ENCODE measurements at regions not wholly inside any gene's neighbourhood (a gene's known extent, or its start where the extent isn't known, plus 50 kb on each side); places are given as distances from the start of the nearest gene placed in this dataset.

GRCh38 chr2:64786343-64787018, 132.8 kb upstream of the SERTAD2 start:
- DNase-seq (no peak), ATAC-seq (ENCODE audit: low read depth) (peak; percentile 76)
- Mint-ChIP-seq H3K36me3 (ENCODE audit: low read depth) (no peaks in the 10 kb centered on the region), H3K27me3 (no peaks in the 10 kb centered on the region), H3K9me3 (no peaks in the 10 kb centered on the region), H3K4me1 (peaks cover 18% of the 10 kb centered on the region), H3K27ac (peak overlapping the region; percentile 14), H3K4me3 (peak overlapping the region; percentile 8)
- ChIA-PET CTCF (interaction anchor here (0.6 to 1.0 kb wide), 2 partner anchors 45 to 267 kb away, joined by 3 to 5 read pairs; no protein-coding TSS in a partner anchor), POLR2A (interaction anchor here (0.6 to 1.2 kb wide), 6 partner anchors 14 to 146 kb away, joined by 3 to 9 read pairs (median 5); no protein-coding TSS in a partner anchor)
- no peak for TF ChIP-seq CTCF (IDR thresholded peaks at IDR 0.05)
- intact Hi-C loops (cut with micrococcal nuclease), result loop anchor here (2.0 kb wide), 1 partner anchor 18 kb away; no protein-coding TSS in a partner anchor

- no peaks in the 10 kb centered on the region for H3K27me3 Mint-ChIP-seq
- ChIA-PET POLR2A (interaction anchor here (0.9 to 1.2 kb wide), 3 partner anchors 14 to 129 kb away, joined by 3 to 6 read pairs (median 4); no protein-coding TSS in a partner anchor), CTCF (interaction anchor here (0.6 to 1.0 kb wide), 2 partner anchors 44 to 266 kb away, joined by 3 to 5 read pairs; no protein-coding TSS in a partner anchor)
- intact Hi-C loops (cut with micrococcal nuclease), result loop anchor here (2.0 kb wide), 1 partner anchor 18 kb away; no protein-coding TSS in a partner anchor
- peaks cover 18% of the 10 kb centered on the region for H3K4me1 Mint-ChIP-seq
- H3K36me3 Mint-ChIP-seq (ENCODE audit: low read depth), result no peaks in the 10 kb centered on the region
- DNase-seq (no peak), ATAC-seq (ENCODE audit: low read depth) (no peak)
- H3K27ac Mint-ChIP-seq, result peak overlapping the region; percentile 14
- H3K4me3 Mint-ChIP-seq, result no peak overlapping the region
- TF ChIP-seq CTCF (IDR thresholded peaks at IDR 0.05), result no peak
- no peaks in the 10 kb centered on the region for H3K9me3 Mint-ChIP-seq
Measured at GRCh38 chr2:64787019-64787365, 133.3 kb upstream of the SERTAD2 start.

GRCh38 chr2:64787698-64788097, 134.0 kb upstream of the SERTAD2 start:
- Mint-ChIP-seq H3K27ac (no peak overlapping the region), H3K9me3 (no peaks in the 10 kb centered on the region), H3K36me3 (ENCODE audit: low read depth) (no peaks in the 10 kb centered on the region), H3K4me3 (no peak overlapping the region), H3K4me1 (peaks cover 18% of the 10 kb centered on the region), H3K27me3 (no peaks in the 10 kb centered on the region)
- POLR2A ChIA-PET, result no interaction called here
- CTCF ChIA-PET, result no interaction called here
- DNase-seq (no peak), ATAC-seq (ENCODE audit: low read depth) (no peak)
- TF ChIP-seq CTCF (IDR thresholded peaks at IDR 0.05), result no peak
- intact Hi-C loops (cut with micrococcal nuclease), result loop anchor here (2.0 kb wide), 1 partner anchor 19 kb away; no protein-coding TSS in a partner anchor

GRCh38 chr2:64789466-64790320, 136.0 kb upstream of the SERTAD2 start:
- ATAC-seq (ENCODE audit: low read depth) (no peak), DNase-seq (no peak)
- CTCF ChIA-PET, result no interaction called here
- intact Hi-C loops (cut with micrococcal nuclease), result no loop called here
- no peak overlapping the region for H3K27ac Mint-ChIP-seq
- no peak overlapping the region for H3K4me3 Mint-ChIP-seq
- H3K27me3 Mint-ChIP-seq, result no peaks in the 10 kb centered on the region
- H3K36me3 Mint-ChIP-seq (ENCODE audit: low read depth), result no peaks in the 10 kb centered on the region
- POLR2A ChIA-PET, result interaction anchor here (1.0 to 1.3 kb wide), 2 partner anchors 22 kb away, joined by 3 read pairs; no protein-coding TSS in a partner anchor
- no peaks in the 10 kb centered on the region for H3K9me3 Mint-ChIP-seq
- H3K4me1 Mint-ChIP-seq, result peaks cover 25% of the 10 kb centered on the region
- TF ChIP-seq CTCF (IDR thresholded peaks at IDR 0.05), result no peak

- intact Hi-C loops (cut with micrococcal nuclease), result no loop called here
- ChIA-PET POLR2A (interaction anchor here (1.0 to 1.9 kb wide), 2 partner anchors 41 to 50 kb away, joined by 3 to 7 read pairs; no protein-coding TSS in a partner anchor), CTCF (interaction anchor here (0.6 kb wide), 1 partner anchor 56 kb away, joined by 3 read pairs; no protein-coding TSS in a partner anchor)
- H3K27ac Mint-ChIP-seq, result no peak overlapping the region
- ATAC-seq (ENCODE audit: low read depth) (no peak), DNase-seq (no peak)
- H3K4me1 Mint-ChIP-seq, result peaks cover 9% of the 10 kb centered on the region
- no peak overlapping the region for H3K4me3 Mint-ChIP-seq
- H3K36me3 Mint-ChIP-seq (ENCODE audit: low read depth), result no peaks in the 10 kb centered on the region
- no peak for TF ChIP-seq CTCF (IDR thresholded peaks at IDR 0.05)
- no peaks in the 10 kb centered on the region for H3K27me3 Mint-ChIP-seq
- H3K9me3 Mint-ChIP-seq, result no peaks in the 10 kb centered on the region
Measured at GRCh38 chr2:64792300-64792699, 138.6 kb upstream of the SERTAD2 start.
